Mucosa of rectum (tissue), 2 donors: ENCODE measurements at regions not wholly inside any gene's neighbourhood (a gene's known extent, or its start where the extent isn't known, plus 50 kb on each side); places are given as distances from the start of the nearest gene placed in this dataset.

Experiments
- H3K27ac ChIP-seq, 2 donors: one replicate each; pipeline ENCODE4 v1.7.0; 2013; ENCODE audit warnings: inconsistent platforms in 2 of 2, low read depth in 2 of 2, low read length in 2 of 2
- H3K27me3 ChIP-seq, 2 donors: one replicate each; pipeline ENCODE4 v1.7.0; 2013; ENCODE audit warnings: low read length in 2 of 2; ENCODE audit not compliant: control insufficient read depth in 2 of 2, insufficient read depth in 2 of 2
- H3K36me3 ChIP-seq, 2 donors: one replicate each; pipeline ENCODE4 v1.7.0; 2013; ENCODE audit warnings: low read length in 2 of 2; ENCODE audit not compliant: control insufficient read depth in 2 of 2, insufficient read depth in 2 of 2
- H3K4me1 ChIP-seq, 2 donors: one replicate each; pipeline ENCODE4 v1.7.0; 2013; ENCODE audit warnings: low read length in 2 of 2, mild to moderate bottlenecking in 1 of 2; ENCODE audit not compliant: control insufficient read depth in 2 of 2, insufficient read depth in 2 of 2
- H3K4me3 ChIP-seq, 2 donors: one replicate each; pipeline ENCODE4 v1.7.0; 2013; ENCODE audit warnings: low read length in 2 of 2
- H3K9ac ChIP-seq, 2 donors: one replicate each; pipeline ENCODE4 v1.7.0; 2013; ENCODE audit warnings: low read length in 2 of 2, low read depth in 1 of 2, mild to moderate bottlenecking in 1 of 2
- H3K9me3 ChIP-seq, 2 donors: one replicate each; pipeline ENCODE4 v1.7.0; 2013; ENCODE audit warnings: low read length in 2 of 2; ENCODE audit not compliant: control insufficient read depth in 2 of 2
- donor health status: healthy.
- donor health status: Normal muscosa, but diverticular disease.

GRCh38 chr6:43853066-43853650 is 83.1 kb downstream of the VEGFA start:
- Histone ChIP-seq H3K9ac (no peak overlapping the region), H3K36me3 (no peaks in the 10 kb centered on the region), H3K27me3 (peaks cover 0 to 2% of the 10 kb centered on the region in 2 donors), H3K27ac (no peak overlapping the region), H3K9me3 (no peaks in the 10 kb centered on the region), H3K4me3 (no peak overlapping the region), H3K4me1 (peaks cover 3 to 7% of the 10 kb centered on the region in 2 donors)

- no peaks in the 10 kb centered on the region for H3K36me3 ChIP-seq
- peaks cover 3 to 7% of the 10 kb centered on the region in 2 donors for H3K4me1 ChIP-seq
- H3K9ac ChIP-seq, result no peak overlapping the region
- H3K9me3 ChIP-seq, result no peaks in the 10 kb centered on the region
- H3K4me3 ChIP-seq, result no peak overlapping the region
- peaks cover 0 to 5% of the 10 kb centered on the region in 2 donors for H3K27me3 ChIP-seq
- H3K27ac ChIP-seq, result no peak overlapping the region
These were observed 82.4 kb downstream of the VEGFA start for GRCh38 chr6:43852350-43852864.

GRCh38 chr6:43851204-43851865 is 81.3 kb downstream of the VEGFA start:
- Histone ChIP-seq H3K27ac (no peak overlapping the region), H3K9ac (no peak overlapping the region), H3K4me3 (no peak overlapping the region), H3K27me3 (peaks cover 0 to 5% of the 10 kb centered on the region in 2 donors), H3K36me3 (no peaks in the 10 kb centered on the region), H3K4me1 (peaks cover 3 to 7% of the 10 kb centered on the region in 2 donors), H3K9me3 (no peaks in the 10 kb centered on the region)

- peaks cover 3 to 7% of the 10 kb centered on the region in 2 donors for H3K4me1 ChIP-seq
- H3K9me3 ChIP-seq, result no peaks in the 10 kb centered on the region
- no peak overlapping the region for H3K27ac ChIP-seq
- no peak overlapping the region for H3K9ac ChIP-seq
- H3K36me3 ChIP-seq, result no peaks in the 10 kb centered on the region
- no peak overlapping the region for H3K4me3 ChIP-seq
- peaks cover 0 to 5% of the 10 kb centered on the region in 2 donors for H3K27me3 ChIP-seq
These were observed 80.5 kb downstream of the VEGFA start for GRCh38 chr6:43850314-43851203.

- no peaks in the 10 kb centered on the region for H3K36me3 ChIP-seq
- no peak overlapping the region for H3K27ac ChIP-seq
- no peak overlapping the region for H3K9ac ChIP-seq
- no peak overlapping the region for H3K4me3 ChIP-seq
- H3K4me1 ChIP-seq, result peaks cover 3 to 7% of the 10 kb centered on the region in 2 donors
- no peaks in the 10 kb centered on the region for H3K9me3 ChIP-seq
- peaks cover 0 to 5% of the 10 kb centered on the region in 2 donors for H3K27me3 ChIP-seq
These were observed 79.8 kb downstream of the VEGFA start for GRCh38 chr6:43849844-43850243.

- H3K27ac ChIP-seq, result no peak overlapping the region
- no peaks in the 10 kb centered on the region for H3K36me3 ChIP-seq
- no peaks in the 10 kb centered on the region for H3K9me3 ChIP-seq
These were observed 78.8 kb downstream of the VEGFA start for GRCh38 chr6:43848671-43849391.

GRCh38 chr6:43847741-43848630 is 78.0 kb downstream of the VEGFA start:
- H3K36me3 ChIP-seq, result no peaks in the 10 kb centered on the region
- H3K4me1 ChIP-seq, result peaks cover 5 to 7% of the 10 kb centered on the region in 2 donors
- H3K27ac ChIP-seq, result no peak overlapping the region
- H3K27me3 ChIP-seq, result peaks cover 0 to 5% of the 10 kb centered on the region in 2 donors
- no peaks in the 10 kb centered on the region for H3K9me3 ChIP-seq
- no peak overlapping the region for H3K4me3 ChIP-seq
- no peak overlapping the region for H3K9ac ChIP-seq

More at GRCh38 chr6:43848671-43849391, 78.8 kb downstream of the VEGFA start:
- Histone ChIP-seq H3K9ac (no peak overlapping the region), H3K4me1 (no peaks in the 10 kb centered on the region), H3K4me3 (no peak overlapping the region), H3K27me3 (peaks cover 0 to 5% of the 10 kb centered on the region in 2 donors)

- Histone ChIP-seq H3K27ac (no peak overlapping the region), H3K36me3 (no peaks in the 10 kb centered on the region), H3K9ac (no peak overlapping the region), H3K9me3 (no peaks in the 10 kb centered on the region), H3K4me3 (no peak overlapping the region), H3K27me3 (peaks cover 0 to 5% of the 10 kb centered on the region in 2 donors), H3K4me1 (peaks cover 12 to 14% of the 10 kb centered on the region in 2 donors)
These were observed 76.5 kb downstream of the VEGFA start for GRCh38 chr6:43846556-43846955.

GRCh38 chr6:43845646-43846045 is 75.6 kb downstream of the VEGFA start:
- Histone ChIP-seq H3K4me3 (no peak overlapping the region), H3K27me3 (peaks cover 0 to 5% of the 10 kb centered on the region in 2 donors), H3K36me3 (no peaks in the 10 kb centered on the region), H3K9ac (no peak overlapping the region), H3K9me3 (no peaks in the 10 kb centered on the region), H3K27ac (no peak overlapping the region), H3K4me1 (peaks cover 12 to 14% of the 10 kb centered on the region in 2 donors)
